ENCODE measurements at regions not wholly inside any gene's neighbourhood (a gene's known extent, or its start where the extent isn't known, plus 50 kb on each side); places are given as distances from the start of the nearest gene placed in this dataset.

- TF ChIP-seq, protein P1, sequence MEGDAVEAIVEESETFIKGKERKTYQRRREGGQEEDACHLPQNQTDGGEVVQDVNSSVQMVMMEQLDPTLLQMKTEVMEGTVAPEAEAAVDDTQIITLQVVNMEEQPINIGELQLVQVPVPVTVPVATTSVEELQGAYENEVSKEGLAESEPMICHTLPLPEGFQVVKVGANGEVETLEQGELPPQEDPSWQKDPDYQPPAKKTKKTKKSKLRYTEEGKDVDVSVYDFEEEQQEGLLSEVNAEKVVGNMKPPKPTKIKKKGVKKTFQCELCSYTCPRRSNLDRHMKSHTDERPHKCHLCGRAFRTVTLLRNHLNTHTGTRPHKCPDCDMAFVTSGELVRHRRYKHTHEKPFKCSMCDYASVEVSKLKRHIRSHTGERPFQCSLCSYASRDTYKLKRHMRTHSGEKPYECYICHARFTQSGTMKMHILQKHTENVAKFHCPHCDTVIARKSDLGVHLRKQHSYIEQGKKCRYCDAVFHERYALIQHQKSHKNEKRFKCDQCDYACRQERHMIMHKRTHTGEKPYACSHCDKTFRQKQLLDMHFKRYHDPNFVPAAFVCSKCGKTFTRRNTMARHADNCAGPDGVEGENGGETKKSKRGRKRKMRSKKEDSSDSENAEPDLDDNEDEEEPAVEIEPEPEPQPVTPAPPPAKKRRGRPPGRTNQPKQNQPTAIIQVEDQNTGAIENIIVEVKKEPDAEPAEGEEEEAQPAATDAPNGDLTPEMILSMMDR (IDR thresholded peaks at IDR 0.05 in 2 of 3, conservative IDR thresholded peaks at IDR 0.05 in 1 of 3; ENCODE audit: control insufficient read depth in 2 of 3, extremely low read depth in 1 of 3, insufficient read depth in 1 of 3, low read depth in 3 of 3, low read length in 3 of 3), result no peak
- TF ChIP-seq, protein P2, sequence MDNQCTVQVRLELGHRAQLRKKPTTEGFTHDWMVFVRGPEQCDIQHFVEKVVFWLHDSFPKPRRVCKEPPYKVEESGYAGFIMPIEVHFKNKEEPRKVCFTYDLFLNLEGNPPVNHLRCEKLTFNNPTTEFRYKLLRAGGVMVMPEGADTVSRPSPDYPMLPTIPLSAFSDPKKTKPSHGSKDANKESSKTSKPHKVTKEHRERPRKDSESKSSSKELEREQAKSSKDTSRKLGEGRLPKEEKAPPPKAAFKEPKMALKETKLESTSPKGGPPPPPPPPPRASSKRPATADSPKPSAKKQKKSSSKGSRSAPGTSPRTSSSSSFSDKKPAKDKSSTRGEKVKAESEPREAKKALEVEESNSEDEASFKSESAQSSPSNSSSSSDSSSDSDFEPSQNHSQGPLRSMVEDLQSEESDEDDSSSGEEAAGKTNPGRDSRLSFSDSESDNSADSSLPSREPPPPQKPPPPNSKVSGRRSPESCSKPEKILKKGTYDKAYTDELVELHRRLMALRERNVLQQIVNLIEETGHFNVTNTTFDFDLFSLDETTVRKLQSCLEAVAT (IDR thresholded peaks at IDR 0.05), result no peak
- TF ChIP-seq POU2F2 (IDR thresholded peaks at IDR 0.05; ENCODE audit: borderline replicate concordance, low read depth, low read length) (no peak), MEF2A (IDR thresholded peaks at IDR 0.05; ENCODE audit: insufficient read depth, low read depth, low read length) (no peak), PKNOX1 (IDR thresholded peaks at IDR 0.05) (no peak), ZSCAN29 (IDR thresholded peaks at IDR 0.05) (no peak), CBX5 (IDR thresholded peaks at IDR 0.05; ENCODE audit: low read depth) (no peak), MTA3 (IDR thresholded peaks at IDR 0.05; ENCODE audit: borderline replicate concordance, low read length) (no peak)
Measured at GRCh38 chr12:13627536-13627935, 353.9 kb downstream of the GRIN2B start (continued).

DNA sequence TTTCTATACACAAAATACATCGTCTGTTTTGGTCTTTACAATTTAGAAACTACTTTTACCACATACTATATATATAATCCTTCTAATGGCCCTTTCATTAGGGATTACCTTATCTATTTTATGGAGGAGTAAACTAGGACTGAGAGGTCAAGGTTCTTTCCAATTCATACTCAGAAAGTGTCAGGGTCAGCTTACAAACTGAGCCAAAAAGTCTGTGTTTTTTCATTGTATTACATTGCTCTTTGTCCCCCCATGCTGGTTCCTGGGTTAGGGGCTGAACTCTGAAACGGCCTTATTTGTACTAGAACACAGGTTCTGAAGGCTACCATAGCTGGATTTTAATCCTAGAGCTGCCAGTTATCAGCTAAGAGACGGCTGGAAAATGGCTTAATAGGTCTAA lies 368.1 kb downstream of the GRIN2B start:
- CTCF ChIA-PET, result interaction anchor here (0.6 to 2.2 kb wide), 4 partner anchors 11 to 251 kb away, joined by 3 to 6 read pairs (median 3); no protein-coding TSS in a partner anchor
- Histone ChIP-seq H3K9me3 (replicated peaks; ENCODE audit: control insufficient read depth, insufficient read depth, low read length) (no peaks in the 10 kb centered on the region), H3K79me2 (ENCODE audit: control insufficient read depth, insufficient read depth, low read length) (no peaks in the 10 kb centered on the region), H3K4me2 (ENCODE audit: control insufficient read depth, insufficient read depth) (no peak overlapping the region), H3K9ac (ENCODE audit: control insufficient read depth, insufficient read depth, low read length) (no peak overlapping the region), H3K4me3 (no peak overlapping the region), H3K27me3 (replicated peaks in 1 of 2; ENCODE audit: control insufficient read depth in 2 of 2, insufficient read depth in 2 of 2, low read length in 1 of 2) (no peaks in the 10 kb centered on the region; a peak in 1 of 4 replicates), H4K20me1 (ENCODE audit: control insufficient read depth, insufficient read depth) (no peaks in the 10 kb centered on the region), H3K27ac (ENCODE audit: control insufficient read depth, insufficient read depth) (no peak overlapping the region), H3K36me3 (ENCODE audit: control insufficient read depth in 2 of 2, insufficient read depth in 2 of 2, low read length in 1 of 2) (no peaks in the 10 kb centered on the region), H2AFZ (ENCODE audit: control insufficient read depth, low read depth, low read length) (no peak overlapping the region), H3K4me1 (ENCODE audit: control insufficient read depth, insufficient read depth, low read length) (no peaks in the 10 kb centered on the region)
- SMC1A ChIA-PET (ENCODE audit: uncharacterized antibody, unreplicated experiment), result interaction anchor here (1.3 to 1.6 kb wide), 5 partner anchors 10 to 47 kb away, joined by 3 to 6 read pairs (median 4); no protein-coding TSS in a partner anchor
- no peak for DNase-seq (ENCODE audit: low read depth, low spot score)
- no TSS peak for BruUV-seq (replicated peaks)
- TF ChIP-seq ATF3 (IDR thresholded peaks at IDR 0.05; ENCODE audit: borderline replicate concordance, extremely low read depth, low read depth, low read length) (no peak), CEBPB (IDR thresholded peaks at IDR 0.05; ENCODE audit: borderline replicate concordance in 1 of 2, low read depth in 2 of 2, low read length in 2 of 2) (no peak), POU2F2 (IDR thresholded peaks at IDR 0.05; ENCODE audit: borderline replicate concordance, low read depth, low read length) (no peak), JUND (IDR thresholded peaks at IDR 0.05; ENCODE audit: low read depth, low read length) (no peak), KLF5 (IDR thresholded peaks at IDR 0.05; ENCODE audit: partially characterized antibody) (no peak), PBX3 (IDR thresholded peaks at IDR 0.05; ENCODE audit: insufficient replicate concordance, low read depth, low read length) (no peak), EGR1 (IDR thresholded peaks at IDR 0.05; ENCODE audit: borderline replicate concordance in 1 of 2, low read depth in 2 of 2, low read length in 2 of 2) (no peak), NR2C1 (IDR thresholded peaks at IDR 0.05) (no peak), SUZ12 (IDR thresholded peaks at IDR 0.05; ENCODE audit: unreplicated experiment) (no peak), FOXK2 (IDR thresholded peaks at IDR 0.05) (no peak)
- RAD21 ChIA-PET (ENCODE audit: unreplicated experiment), result no interaction called here
- intact Hi-C loops (cut with micrococcal nuclease; ENCODE audit: unreplicated experiment) (no loop called here), in situ Hi-C loops (cut with MboI) (no loop called here)
- WGBS (ENCODE audit: insufficient coverage, insufficient replicate concordance, low lambda C conversion rate, missing lambda C conversion rate), result 2% methylated on average over 3 of the region's 3 CpGs
- POLR2A ChIA-PET, result no interaction called here
- FAIRE-seq, result no peak
- no peak for ATAC-seq

Data from GM12878 (cell line).